Upper lobe of left lung (tissue), 4 donors: ENCODE measurements at regions not wholly inside any gene's neighbourhood (a gene's known extent, or its start where the extent isn't known, plus 50 kb on each side); places are given as distances from the start of the nearest gene placed in this dataset.

Source experiments
- EP300 ChIP-seq, 4 donors: sonication (generic); formaldehyde crosslinking; IDR thresholded peaks; one replicate each; pipeline ENCODE4 v1.5.1; 2017; ENCODE audit warnings: antibody characterized with exemption in 4 of 4, control low read depth in 2 of 4
- POLR2A ChIP-seq, 4 donors: fragments of 450-650 bp; IDR thresholded peaks; one replicate each; pipeline ENCODE4 v1.5.1; 2016 to 2017; ENCODE audit warnings: antibody characterized with exemption in 4 of 4, mild to moderate bottlenecking in 2 of 4
- POLR2AphosphoS5 ChIP-seq, 2 donors: sonication (generic); formaldehyde crosslinking; IDR thresholded peaks; one replicate each; pipeline ENCODE4 v1.5.1; 2017; ENCODE audit warnings: antibody characterized with exemption in 2 of 2
- TF ChIP-seq, protein P1 (sequence below), 6 experiments: fragments of 450-650 bp in 4 of 6; fragments of 200-600 bp in 2 of 6; sonication (generic) in 2 of 6; IDR thresholded peaks; one replicate each; pipeline ENCODE4 v1.5.1; 2016 to 2019; ENCODE audit warnings: antibody characterized with exemption in 6 of 6

DNA sequence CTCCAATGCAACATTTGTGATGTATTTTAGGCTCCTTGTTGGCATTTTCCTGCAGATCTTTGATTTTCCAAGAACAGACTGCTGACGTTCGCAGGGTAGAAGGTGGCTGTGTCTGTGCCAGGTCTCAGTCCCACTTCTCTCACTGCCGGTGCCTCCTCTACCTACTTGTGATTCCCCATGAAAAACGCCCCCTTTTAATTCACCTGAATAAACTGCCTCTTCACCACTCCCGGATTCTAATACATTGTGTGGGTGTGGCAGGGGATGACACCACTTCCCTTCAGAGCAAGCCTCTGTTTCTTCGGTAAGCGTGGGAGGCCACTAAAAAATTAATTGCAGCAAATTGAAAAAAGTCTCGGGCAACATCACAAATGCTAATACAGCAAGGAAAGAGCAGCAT, 96.1 kb upstream of the FAM9B start:
- TF ChIP-seq EP300 (IDR thresholded peaks at IDR 0.05), result no peak
- TF ChIP-seq, protein P1, sequence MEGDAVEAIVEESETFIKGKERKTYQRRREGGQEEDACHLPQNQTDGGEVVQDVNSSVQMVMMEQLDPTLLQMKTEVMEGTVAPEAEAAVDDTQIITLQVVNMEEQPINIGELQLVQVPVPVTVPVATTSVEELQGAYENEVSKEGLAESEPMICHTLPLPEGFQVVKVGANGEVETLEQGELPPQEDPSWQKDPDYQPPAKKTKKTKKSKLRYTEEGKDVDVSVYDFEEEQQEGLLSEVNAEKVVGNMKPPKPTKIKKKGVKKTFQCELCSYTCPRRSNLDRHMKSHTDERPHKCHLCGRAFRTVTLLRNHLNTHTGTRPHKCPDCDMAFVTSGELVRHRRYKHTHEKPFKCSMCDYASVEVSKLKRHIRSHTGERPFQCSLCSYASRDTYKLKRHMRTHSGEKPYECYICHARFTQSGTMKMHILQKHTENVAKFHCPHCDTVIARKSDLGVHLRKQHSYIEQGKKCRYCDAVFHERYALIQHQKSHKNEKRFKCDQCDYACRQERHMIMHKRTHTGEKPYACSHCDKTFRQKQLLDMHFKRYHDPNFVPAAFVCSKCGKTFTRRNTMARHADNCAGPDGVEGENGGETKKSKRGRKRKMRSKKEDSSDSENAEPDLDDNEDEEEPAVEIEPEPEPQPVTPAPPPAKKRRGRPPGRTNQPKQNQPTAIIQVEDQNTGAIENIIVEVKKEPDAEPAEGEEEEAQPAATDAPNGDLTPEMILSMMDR (IDR thresholded peaks at IDR 0.05), result no peak
- no peak for TF ChIP-seq POLR2A (IDR thresholded peaks at IDR 0.05)
- no peak for TF ChIP-seq POLR2AphosphoS5 (IDR thresholded peaks at IDR 0.05)
